ENCODE measurements at regions not wholly inside any gene's neighbourhood (a gene's known extent, or its start where the extent isn't known, plus 50 kb on each side); places are given as distances from the start of the nearest gene placed in this dataset.

GRCh38 chr9:23431459-23431858 is 394.6 kb downstream of the ELAVL2 start:
- no peak for TF ChIP-seq REST (tag by site-specific recombination; IDR thresholded peaks at IDR 0.05)
- TF ChIP-seq ZSCAN4 (tag by site-specific recombination; IDR thresholded peaks at IDR 0.05), result no peak
- TF ChIP-seq ZNF629 (tag by site-specific recombination; IDR thresholded peaks at IDR 0.05), result no peak
- TF ChIP-seq CTCF (tag by site-specific recombination; IDR thresholded peaks at IDR 0.05), result no peak
- TF ChIP-seq ZNF280C (tag by site-specific recombination; IDR thresholded peaks at IDR 0.05), result no peak
- TF ChIP-seq ZNF341 (tag by site-specific recombination; IDR thresholded peaks at IDR 0.05; ENCODE audit: low read depth), result no peak
- TF ChIP-seq WT1 (tag by site-specific recombination; IDR thresholded peaks at IDR 0.05), result no peak
- TF ChIP-seq ZNF174 (tag by site-specific recombination; IDR thresholded peaks at IDR 0.05), result no peak
